Fibroblast of skin of right quadriceps (primary cell): ENCODE measurements at regions not wholly inside any gene's neighbourhood (a gene's known extent, or its start where the extent isn't known, plus 50 kb on each side); places are given as distances from the start of the nearest gene placed in this dataset.
A peak's percentile ranks its signal among the peaks of the same experiment; 100 is the strongest.
"Not testable (repeated sequence)": the region's sequence is repeated elsewhere in the genome, so short reads cannot be mapped to it uniquely, and the experiment has no call there.

ENCODE experiments used
- DNase-seq: peaks from one replicate; pipeline ENCODE4 v3.0.0-alpha.2; 2013

GRCh38 chr22:25462474-25463346 is 101.8 kb upstream of the GRK3 start:
- peak; percentile 64 for DNase-seq

- not testable (repeated sequence) for DNase-seq
Observed at GRCh38 chr22:25463347-25463628, 101.2 kb upstream of the GRK3 start.

DNA sequence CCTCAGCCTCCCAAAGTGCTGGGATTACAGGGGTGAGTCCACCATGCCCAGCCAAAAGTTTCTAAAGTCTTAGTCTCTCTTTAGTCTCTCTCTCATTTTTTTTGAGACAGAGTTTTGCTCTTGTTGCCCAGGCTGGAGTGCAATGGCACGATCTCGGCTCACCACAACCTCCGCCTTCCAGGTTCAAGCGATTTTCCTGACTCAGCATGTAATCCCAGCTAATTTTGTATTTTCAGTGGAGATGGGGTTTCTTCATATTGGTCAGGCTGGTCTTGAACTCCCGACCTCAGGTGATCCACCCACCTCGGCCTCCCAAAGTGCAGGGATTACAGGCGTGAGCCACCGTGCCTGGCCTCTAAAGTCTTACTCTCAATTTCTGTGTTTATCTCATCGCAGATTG is 100.1 kb upstream of the GRK3 start:
- not testable (repeated sequence) for DNase-seq

DNA sequence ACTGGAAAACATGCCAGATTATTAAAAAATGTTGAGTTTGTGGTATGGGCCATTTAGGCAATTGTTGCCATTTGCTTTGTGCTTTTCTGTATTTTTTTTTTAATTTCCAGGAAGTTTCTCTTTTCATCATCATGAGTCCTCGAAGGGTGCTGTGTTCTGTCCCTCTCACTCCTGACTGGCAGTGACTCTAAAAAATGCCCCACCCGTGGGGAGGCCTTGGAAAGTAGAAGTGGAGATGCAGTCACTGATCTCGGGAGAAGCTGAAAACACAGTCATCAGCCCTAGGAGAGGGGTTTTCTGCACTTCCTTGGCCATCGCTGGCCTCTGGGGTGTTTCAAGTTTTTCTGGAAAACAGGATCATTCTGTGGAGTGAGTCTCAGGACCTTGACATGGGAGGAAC is 98.5 kb upstream of the GRK3 start:
- DNase-seq = no peak

GRCh38 chr22:25472382-25472781 is 92.1 kb upstream of the GRK3 start:
- no peak for DNase-seq

- peak; percentile 55 for DNase-seq
Observed at GRCh38 chr22:25475257-25476022, 89.0 kb upstream of the GRK3 start.

- DNase-seq = no peak
Observed at GRCh38 chr22:25477358-25477757, 87.1 kb upstream of the GRK3 start.

DNA sequence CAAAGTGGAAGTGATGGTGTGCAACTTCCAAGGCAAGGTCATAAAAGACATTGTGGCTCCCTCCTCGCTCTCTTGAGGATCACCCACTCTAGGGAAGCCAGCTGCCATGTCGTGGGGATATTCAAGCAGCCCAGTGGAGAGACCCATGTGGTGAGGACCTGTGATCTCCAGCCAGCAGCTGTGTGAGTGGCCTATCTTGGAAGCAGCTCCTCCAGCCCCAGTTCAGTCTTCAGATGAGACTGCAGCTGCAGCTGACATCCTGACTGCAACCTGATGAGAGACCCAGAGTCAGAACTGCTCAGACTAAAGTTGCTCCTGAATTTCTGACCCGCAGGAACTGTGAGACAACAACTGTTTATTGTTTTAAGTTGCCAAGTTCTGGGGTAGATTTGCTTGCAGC is 86.4 kb upstream of the GRK3 start:
- no peak for DNase-seq

GRCh38 chr22:25478528-25478927 is 85.9 kb upstream of the GRK3 start:
- no peak for DNase-seq

- not testable (repeated sequence) for DNase-seq
Observed at GRCh38 chr22:25480868-25481267, 83.6 kb upstream of the GRK3 start.

DNA sequence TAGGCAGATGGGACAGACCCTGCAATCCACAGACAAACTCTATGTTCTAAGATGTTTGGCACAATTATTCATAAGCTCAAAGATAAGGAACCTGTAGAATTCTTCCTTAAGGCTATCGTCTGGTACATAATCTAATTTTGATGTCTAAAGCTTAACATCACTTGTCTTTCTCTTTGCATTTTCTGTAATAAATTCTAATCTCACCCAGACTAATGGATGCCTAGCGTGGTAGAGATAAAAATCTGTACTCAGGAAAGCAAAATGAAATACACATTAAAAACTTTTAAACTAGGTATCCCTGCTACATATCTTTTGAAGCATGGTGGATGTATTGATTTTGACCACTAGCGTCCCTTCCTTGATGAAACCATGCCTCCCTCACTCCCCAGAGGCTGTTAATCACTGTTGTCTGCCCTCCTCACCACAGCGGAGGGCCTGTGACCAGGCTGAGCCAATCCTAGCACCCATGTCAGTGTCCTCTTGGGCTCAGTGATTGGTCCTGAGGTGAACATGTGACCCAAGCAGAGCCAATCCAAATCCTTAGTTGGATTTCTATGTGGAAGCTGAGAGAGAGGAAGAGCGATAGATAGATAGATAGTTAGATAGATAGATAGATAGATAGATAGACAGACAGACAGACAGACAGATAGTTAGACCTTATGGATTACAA is 82.2 kb upstream of the GRK3 start:
- no peak for DNase-seq

- DNase-seq = no peak
Observed at GRCh38 chr22:25482868-25483639, 81.4 kb upstream of the GRK3 start.

DNA sequence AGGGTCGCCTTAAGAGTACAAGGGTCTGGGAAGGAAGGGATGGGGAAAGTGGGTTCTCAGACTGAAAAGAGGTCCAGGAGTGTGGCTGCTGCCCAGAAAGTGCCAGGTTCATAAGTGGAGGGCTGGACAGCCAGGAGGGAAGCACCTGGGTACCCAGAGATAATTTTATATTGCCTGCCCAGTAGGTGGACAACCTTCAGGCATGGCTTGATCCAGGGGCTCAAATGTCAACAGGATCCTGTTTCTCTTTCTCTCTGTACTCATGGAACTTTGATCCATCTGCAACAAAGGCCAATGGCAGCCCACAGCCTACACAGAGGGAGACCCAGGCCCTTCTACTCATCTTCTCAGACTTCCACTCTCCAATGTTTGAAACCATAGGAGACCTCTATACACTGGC is 80.5 kb upstream of the GRK3 start:
- DNase-seq = no peak

- no peak for DNase-seq
Observed at GRCh38 chr22:25484521-25485315, 79.8 kb upstream of the GRK3 start.

- no peak for DNase-seq
Observed at GRCh38 chr22:25485626-25486545, 78.6 kb upstream of the GRK3 start.

GRCh38 chr22:25487508-25487907 is 77.0 kb upstream of the GRK3 start:
- DNase-seq = no peak

DNA sequence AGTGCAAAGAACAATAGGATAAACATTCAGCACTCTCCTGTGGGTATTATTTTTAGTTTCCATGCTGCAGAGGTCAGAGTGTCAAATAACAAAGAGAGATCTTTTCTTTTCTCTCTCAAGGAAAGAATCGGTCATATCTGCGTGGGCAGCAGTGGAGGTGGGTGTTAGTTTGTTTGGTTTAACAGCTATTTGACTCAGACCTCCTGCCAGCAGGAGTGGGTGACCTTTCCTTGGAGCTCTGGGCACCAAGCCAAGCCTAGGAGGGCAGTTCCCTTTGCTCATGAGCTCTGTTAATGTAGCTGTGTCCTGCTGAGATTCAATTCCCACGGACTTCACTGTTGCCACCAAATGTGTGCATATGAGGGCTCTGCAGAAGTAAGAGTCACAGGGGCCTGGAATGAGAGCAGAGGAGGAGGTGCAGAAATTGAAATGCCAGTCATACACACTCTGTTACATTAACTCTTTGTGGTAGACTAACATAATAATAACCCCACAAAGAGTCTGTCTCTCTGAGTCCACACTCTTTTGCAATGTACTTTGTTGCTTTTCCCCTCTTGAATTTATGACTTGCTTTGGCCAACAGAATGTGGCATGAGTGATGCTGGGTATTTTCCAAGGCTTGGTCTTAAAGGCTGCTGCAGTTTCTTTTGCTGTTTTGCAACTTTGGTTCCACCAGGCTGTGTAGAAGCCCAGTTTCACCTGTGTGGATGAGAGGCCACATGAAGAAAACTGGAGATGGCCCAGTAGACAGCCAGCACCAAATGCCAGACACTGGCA is 76.0 kb upstream of the GRK3 start:
- DNase-seq = peak; percentile 64

DNA sequence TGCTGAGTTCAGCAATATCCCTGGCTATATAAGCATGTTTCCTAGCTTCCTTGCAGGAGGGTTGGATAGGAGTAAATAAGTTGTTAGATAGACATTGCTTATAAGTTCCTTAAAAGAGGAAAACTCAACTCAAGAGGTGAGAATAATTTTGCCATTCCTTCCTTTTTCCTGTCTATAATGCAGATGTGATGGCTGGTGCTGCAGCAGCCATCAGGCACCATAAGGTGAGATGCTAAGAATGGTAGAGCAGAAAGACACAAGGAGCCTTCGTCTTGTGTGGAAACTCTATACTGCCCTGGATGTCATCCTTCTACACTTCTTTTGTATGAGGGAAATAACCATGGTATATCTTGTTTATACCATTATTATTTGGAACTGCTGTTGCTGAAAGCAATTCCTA is 74.5 kb upstream of the GRK3 start:
- DNase-seq = no peak

DNA sequence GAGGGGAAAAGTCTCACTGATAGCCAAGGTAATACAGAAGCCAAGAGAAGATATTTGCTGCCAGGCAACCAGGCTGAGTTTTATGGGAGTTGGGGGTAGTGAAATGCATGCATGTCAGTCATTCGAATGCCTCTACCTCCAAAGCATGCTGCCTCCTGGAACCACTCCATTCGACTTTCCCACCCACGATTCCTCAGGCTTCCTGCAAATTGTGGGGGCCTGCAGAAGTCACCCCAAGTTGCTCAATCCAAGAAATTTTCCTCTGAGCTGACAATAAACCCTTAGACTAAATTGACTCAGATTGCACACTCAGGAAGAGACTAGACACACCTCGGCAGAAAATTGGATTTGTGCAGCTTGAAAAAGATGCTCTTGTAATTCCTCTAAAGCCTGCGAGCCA is 73.6 kb upstream of the GRK3 start:
- DNase-seq = no peak

- no peak for DNase-seq
Observed at GRCh38 chr22:25492162-25492561, 72.3 kb upstream of the GRK3 start.
